B cell (primary cell): ENCODE measurements at regions not wholly inside any gene's neighbourhood (a gene's known extent, or its start where the extent isn't known, plus 50 kb on each side); places are given as distances from the start of the nearest gene placed in this dataset.

ENCODE experiments used
- ATAC-seq: fragments of 200-7000 bp; cut with Tn5 transposase; one replicate; pipeline ENCODE4 v1.10.0; 2021; ENCODE audit warnings: low read depth, mild to moderate bottlenecking, moderate number of reproducible peaks, moderate library complexity
- CTCF ChIA-PET: fragments of 350-600 bp; sonication (Branson Sonifier 250); formaldehyde crosslinking; loops from one replicate; lab custom pipeline; 2021; ENCODE audit warnings: antibody characterized with exemption, inconsistent platforms; lab: Charles Lee
- POLR2A ChIA-PET: fragments of 350-600 bp; sonication (Branson Sonifier 250); formaldehyde crosslinking; loops from one replicate; lab custom pipeline; 2021; ENCODE audit warnings: antibody characterized with exemption; lab: Charles Lee
- DNase-seq: peaks from one replicate; pipeline ENCODE4 v3.0.0; 2013
- H2AFZ ChIP-seq: 2 replicates; pipeline ENCODE4 v1.6.1; 2012; ENCODE audit warnings: mild to moderate bottlenecking, low read depth, low read length; ENCODE audit not compliant: insufficient read depth, poor library complexity, severe bottlenecking
- H3K27ac ChIP-seq, 2 donors: 1 replicate in 1 of 2; 2 replicates in 1 of 2; pipeline ENCODE4 v1.5.1; 2012 to 2013; ENCODE audit warnings: low read length in 2 of 2, mild to moderate bottlenecking in 2 of 2, moderate library complexity in 1 of 2
- H3K27me3 ChIP-seq, 4 experiments: fragments of 200-600 bp in 1 of 4; sonication (generic) in 1 of 4; replicated peaks in 1 of 4; 1 replicate in 2 of 4; 2 replicates in 2 of 4; pipeline versions ENCODE4 v1.6.1 to v1.7.0; 2013 to 2016; ENCODE audit warnings: low read length in 3 of 4, mild to moderate bottlenecking in 2 of 4, mixed read lengths in 1 of 4, moderate library complexity in 1 of 4; ENCODE audit not compliant: insufficient read depth in 4 of 4, control insufficient read depth in 3 of 4; ENCODE audit errors: control extremely low read depth in 1 of 4
- H3K36me3 ChIP-seq, 2 experiments: replicated peaks in 1 of 2; 1 replicate in 1 of 2; 2 replicates in 1 of 2; pipeline versions ENCODE4 v1.6.1 to v1.7.1; 2013; ENCODE audit warnings: low read length in 1 of 2; ENCODE audit not compliant: insufficient read depth in 2 of 2, control insufficient read depth in 1 of 2; ENCODE audit errors: control extremely low read depth in 1 of 2, extremely low read depth in 1 of 2
- H3K4me1 ChIP-seq, 2 donors: fragments of 200-600 bp in 1 of 2; sonication (generic) in 1 of 2; 1 replicate in 1 of 2; 2 replicates in 1 of 2; pipeline versions ENCODE4 v1.5.1 to v1.6.1; 2013 to 2017; ENCODE audit warnings: low read length in 2 of 2; ENCODE audit not compliant: control insufficient read depth in 2 of 2, insufficient read depth in 2 of 2
- H3K4me2 ChIP-seq: replicated peaks from 2 replicates; pipeline ENCODE3; 2012; ENCODE audit warnings: mild to moderate bottlenecking, low read depth, low read length; ENCODE audit not compliant: poor library complexity, severe bottlenecking
- H3K4me3 ChIP-seq, 5 experiments: fragments of 200-600 bp in 1 of 5; sonication (generic) in 1 of 5; 1 replicate in 3 of 5; 2 replicates in 2 of 5; pipeline versions ENCODE4 v1.5.1 to v1.7.0; 2011 to 2016; ENCODE audit warnings: low read length in 4 of 5, mild to moderate bottlenecking in 4 of 5, low read depth in 2 of 5, control low read depth in 1 of 5, moderate library complexity in 1 of 5; ENCODE audit not compliant: insufficient read depth in 1 of 5; ENCODE audit errors: control extremely low read depth in 1 of 5, extremely low read depth in 1 of 5
- H3K79me2 ChIP-seq: fragments of 200-600 bp; sonication (generic); one replicate; pipeline ENCODE4 v1.6.0; 2016; ENCODE audit warnings: low read length; ENCODE audit not compliant: control insufficient read depth, insufficient read depth
- H3K9ac ChIP-seq: fragments of 200-600 bp; sonication (generic); 2 replicates; pipeline ENCODE4 v1.6.1; 2017; ENCODE audit warnings: mild to moderate bottlenecking, low read length, moderate library complexity
- H3K9me3 ChIP-seq, 3 donors: one replicate each; pipeline versions ENCODE4 v1.6.1 to v1.7.1; 2013; ENCODE audit warnings: low read length in 2 of 3; ENCODE audit not compliant: control insufficient read depth in 2 of 3, insufficient read depth in 1 of 3; ENCODE audit errors: control extremely low read depth in 1 of 3
- H4K20me1 ChIP-seq: 2 replicates; pipeline ENCODE4 v1.6.0; 2012; ENCODE audit warnings: mild to moderate bottlenecking, low read length; ENCODE audit not compliant: insufficient read depth, control insufficient read depth, poor library complexity, severe bottlenecking
- H3K27ac Mint-ChIP-seq: one replicate; pipeline ENCODE4 v1.8.0; 2021; ENCODE audit warnings: mixed read lengths
- H3K27me3 Mint-ChIP-seq: one replicate; pipeline ENCODE4 v1.8.0; 2021; ENCODE audit warnings: mixed read lengths
- H3K4me1 Mint-ChIP-seq: one replicate; pipeline ENCODE4 v1.8.0; 2021; ENCODE audit warnings: mixed read lengths
- H3K4me3 Mint-ChIP-seq: one replicate; pipeline ENCODE4 v1.8.0; 2021; ENCODE audit warnings: mixed read lengths
- H3K9me3 Mint-ChIP-seq: one replicate; pipeline ENCODE4 v1.8.0; 2022; ENCODE audit warnings: mixed read lengths; ENCODE audit not compliant: insufficient read depth
- EZH2 ChIP-seq: IDR thresholded peaks from 2 replicates; pipeline ENCODE4 v1.6.1; 2012; ENCODE audit warnings: borderline replicate concordance, low read depth, mild to moderate bottlenecking, moderate library complexity, low read length; ENCODE audit not compliant: insufficient read depth, poor library complexity, severe bottlenecking
- intact Hi-C: fragments of 100-400 bp; cut with micrococcal nuclease; formaldehyde crosslinking; loops from one replicate; pipeline ENCODE4 v1.10.0; 2022
- TF ChIP-seq, protein P1 (sequence below): fragments of 200-600 bp; IDR thresholded peaks from one replicate; pipeline ENCODE4 v1.8.0; 2022; ENCODE audit warnings: antibody characterized with exemption, mild to moderate bottlenecking

DNA sequence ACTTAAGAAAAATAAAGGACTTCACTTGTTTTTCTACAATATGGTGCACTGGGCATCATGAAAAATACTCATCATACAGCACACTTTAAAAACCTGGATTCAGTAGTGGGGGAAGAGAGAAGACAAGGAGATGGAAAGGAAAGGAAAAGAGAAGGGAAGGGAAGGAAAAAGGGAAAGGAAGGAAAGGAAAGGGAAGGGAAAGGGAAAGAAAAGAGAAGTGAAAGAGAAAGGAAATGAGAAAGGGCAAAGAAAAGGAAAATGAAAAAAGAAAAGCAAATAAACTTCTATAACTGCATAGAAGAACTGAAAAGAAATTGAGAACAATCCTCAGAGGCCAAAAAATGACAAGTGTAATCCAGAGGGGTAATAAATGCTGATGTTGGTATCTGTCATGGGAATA, 388.1 kb upstream of the PKDCC start:
- no peak overlapping the region for H2AFZ ChIP-seq
- no peak overlapping the region for H3K4me3 ChIP-seq
- no peaks in the 10 kb centered on the region for H4K20me1 ChIP-seq
- ChIA-PET CTCF (no interaction called here), POLR2A (no interaction called here)
- H3K4me2 ChIP-seq: no peak overlapping the region
- DNase-seq (no peak), ATAC-seq (no peak)
- no peaks in the 10 kb centered on the region for H3K79me2 ChIP-seq
- no peak overlapping the region for H3K27ac Mint-ChIP-seq
- H3K9ac ChIP-seq: no peak overlapping the region
- no peak overlapping the region for H3K4me3 Mint-ChIP-seq
- peaks cover 0 to 3% (median 0%) of the 10 kb centered on the region in 3 donors for H3K9me3 ChIP-seq
- no peaks in the 10 kb centered on the region for H3K4me1 ChIP-seq
- H3K27me3 Mint-ChIP-seq: peaks cover 3% of the 10 kb centered on the region
- H3K4me1 Mint-ChIP-seq: no peaks in the 10 kb centered on the region
- no peaks in the 10 kb centered on the region for H3K36me3 ChIP-seq
- no peak for TF ChIP-seq EZH2
- TF ChIP-seq, protein P1, sequence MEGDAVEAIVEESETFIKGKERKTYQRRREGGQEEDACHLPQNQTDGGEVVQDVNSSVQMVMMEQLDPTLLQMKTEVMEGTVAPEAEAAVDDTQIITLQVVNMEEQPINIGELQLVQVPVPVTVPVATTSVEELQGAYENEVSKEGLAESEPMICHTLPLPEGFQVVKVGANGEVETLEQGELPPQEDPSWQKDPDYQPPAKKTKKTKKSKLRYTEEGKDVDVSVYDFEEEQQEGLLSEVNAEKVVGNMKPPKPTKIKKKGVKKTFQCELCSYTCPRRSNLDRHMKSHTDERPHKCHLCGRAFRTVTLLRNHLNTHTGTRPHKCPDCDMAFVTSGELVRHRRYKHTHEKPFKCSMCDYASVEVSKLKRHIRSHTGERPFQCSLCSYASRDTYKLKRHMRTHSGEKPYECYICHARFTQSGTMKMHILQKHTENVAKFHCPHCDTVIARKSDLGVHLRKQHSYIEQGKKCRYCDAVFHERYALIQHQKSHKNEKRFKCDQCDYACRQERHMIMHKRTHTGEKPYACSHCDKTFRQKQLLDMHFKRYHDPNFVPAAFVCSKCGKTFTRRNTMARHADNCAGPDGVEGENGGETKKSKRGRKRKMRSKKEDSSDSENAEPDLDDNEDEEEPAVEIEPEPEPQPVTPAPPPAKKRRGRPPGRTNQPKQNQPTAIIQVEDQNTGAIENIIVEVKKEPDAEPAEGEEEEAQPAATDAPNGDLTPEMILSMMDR: no peak
- intact Hi-C loops: no loop called here
- H3K9me3 Mint-ChIP-seq: no peaks in the 10 kb centered on the region
- H3K27ac ChIP-seq: no peak overlapping the region
- H3K27me3 ChIP-seq: no peaks in the 10 kb centered on the region

DNA sequence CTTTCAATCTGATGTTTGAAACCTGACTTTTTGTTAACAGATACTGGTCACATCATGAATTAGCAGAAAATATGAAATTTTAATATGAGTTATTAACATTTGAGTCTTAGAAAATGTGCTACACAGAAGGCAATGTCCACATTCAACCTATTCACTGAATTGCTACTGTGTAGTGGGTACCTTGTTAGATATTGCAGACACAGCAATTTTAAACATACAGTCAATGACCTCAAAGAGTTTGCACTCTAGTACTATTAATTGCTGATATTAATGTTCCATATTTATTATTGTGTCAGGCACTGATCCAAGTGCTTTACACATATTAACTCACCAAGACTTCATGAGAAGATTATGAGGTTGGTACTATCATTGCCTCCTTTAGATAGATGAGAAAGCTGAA, 385.4 kb upstream of the PKDCC start:
- no peaks in the 10 kb centered on the region for H3K79me2 ChIP-seq
- POLR2A ChIA-PET: no interaction called here
- Mint-ChIP-seq H3K4me1 (no peaks in the 10 kb centered on the region), H3K27me3 (peaks cover 3% of the 10 kb centered on the region), H3K27ac (no peak overlapping the region), H3K9me3 (no peaks in the 10 kb centered on the region), H3K4me3 (no peak overlapping the region)
- H2AFZ ChIP-seq: no peak overlapping the region
- H3K4me3 ChIP-seq: no peak overlapping the region
- CTCF ChIA-PET: no interaction called here
- TF ChIP-seq, protein P1: no peak
- TF ChIP-seq EZH2: no peak
- H3K9me3 ChIP-seq: peaks cover 0 to 3% (median 0%) of the 10 kb centered on the region in 3 donors
- ATAC-seq (no peak), DNase-seq (no peak)
- no peaks in the 10 kb centered on the region for H4K20me1 ChIP-seq
- no peak overlapping the region for H3K27ac ChIP-seq
- no peak overlapping the region for H3K9ac ChIP-seq
- intact Hi-C loops: no loop called here
- no peaks in the 10 kb centered on the region for H3K36me3 ChIP-seq
- H3K27me3 ChIP-seq: no peaks in the 10 kb centered on the region
- H3K4me2 ChIP-seq: no peak overlapping the region
- no peaks in the 10 kb centered on the region for H3K4me1 ChIP-seq
